ENCODE measurements at regions not wholly inside any gene's neighbourhood (a gene's known extent, or its start where the extent isn't known, plus 50 kb on each side); places are given as distances from the start of the nearest gene placed in this dataset.

DNA sequence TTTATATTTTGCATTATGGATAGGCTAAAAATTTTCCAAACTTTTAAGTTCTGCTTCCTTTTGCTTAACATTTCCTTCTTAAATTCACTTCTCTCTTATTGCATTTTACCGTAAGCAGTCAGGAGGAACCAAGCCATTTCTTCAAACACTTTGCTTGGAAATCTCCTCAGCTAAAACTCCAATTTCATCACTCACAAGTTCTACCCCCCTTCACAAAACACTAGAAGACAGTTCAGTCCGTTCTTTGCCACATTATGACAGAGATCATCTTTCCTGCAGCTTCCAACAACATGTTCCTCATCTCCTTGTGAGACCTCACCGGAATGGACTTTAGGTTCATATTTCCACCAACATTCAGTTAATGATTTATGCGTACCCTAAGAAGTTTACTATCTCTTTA is 79.2 kb upstream of the LY86 start:
- DNase-seq (ENCODE audit: low read depth, low spot score) = no peak
- Histone ChIP-seq H3K36me3 (ENCODE audit: insufficient read depth, low read length) (no peaks in the 10 kb centered on the region), H3K27ac (no peak overlapping the region), H3K4me3 (no peak overlapping the region), H3K9ac (ENCODE audit: insufficient read length) (no peak overlapping the region), H3K9me3 (ENCODE audit: low read depth, low read length) (no peaks in the 10 kb centered on the region)
- TF ChIP-seq POLR2AphosphoS5 (IDR thresholded peaks at IDR 0.05; ENCODE audit: borderline replicate concordance, low read depth, low read length) (no peak), FOXP2 (optimal IDR thresholded peaks at IDR 0.05; ENCODE audit: control extremely low read depth, extremely low read length, insufficient read depth) (no peak), EZH2 (IDR thresholded peaks at IDR 0.05) (no peak)

DNA sequence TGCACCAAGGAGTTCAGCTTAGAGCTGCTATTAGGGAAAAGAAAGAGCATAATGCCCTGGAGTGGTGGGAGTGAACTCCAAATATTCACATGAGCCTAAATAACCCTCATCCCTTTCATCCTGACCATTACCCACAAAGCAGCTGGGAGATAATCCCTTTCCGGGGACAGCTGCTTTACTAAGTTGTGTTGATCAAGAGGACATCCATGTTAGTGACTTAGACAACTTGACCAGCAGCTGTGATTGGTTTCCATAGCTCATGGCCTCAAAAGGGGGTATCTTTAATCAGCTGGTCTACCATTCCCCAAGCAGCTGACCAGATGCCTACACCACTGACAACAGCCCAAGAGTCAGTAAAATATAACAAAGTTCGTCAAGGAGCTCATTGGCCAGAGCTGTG is 75.8 kb upstream of the LY86 start:
- no peaks in the 10 kb centered on the region for H3K36me3 ChIP-seq (ENCODE audit: insufficient read depth, low read length)
- TF ChIP-seq FOXP2 (optimal IDR thresholded peaks at IDR 0.05; ENCODE audit: control extremely low read depth, extremely low read length, insufficient read depth) (no peak), EZH2 (IDR thresholded peaks at IDR 0.05) (no peak), POLR2AphosphoS5 (IDR thresholded peaks at IDR 0.05; ENCODE audit: borderline replicate concordance, low read depth, low read length) (no peak)
- no peak for DNase-seq (ENCODE audit: low read depth, low spot score)
- no peaks in the 10 kb centered on the region for H3K9me3 ChIP-seq (ENCODE audit: low read depth, low read length)
- H3K4me3 ChIP-seq = no peak overlapping the region
- no peak overlapping the region for H3K9ac ChIP-seq (ENCODE audit: insufficient read length)
- H3K27ac ChIP-seq = no peak overlapping the region

DNA sequence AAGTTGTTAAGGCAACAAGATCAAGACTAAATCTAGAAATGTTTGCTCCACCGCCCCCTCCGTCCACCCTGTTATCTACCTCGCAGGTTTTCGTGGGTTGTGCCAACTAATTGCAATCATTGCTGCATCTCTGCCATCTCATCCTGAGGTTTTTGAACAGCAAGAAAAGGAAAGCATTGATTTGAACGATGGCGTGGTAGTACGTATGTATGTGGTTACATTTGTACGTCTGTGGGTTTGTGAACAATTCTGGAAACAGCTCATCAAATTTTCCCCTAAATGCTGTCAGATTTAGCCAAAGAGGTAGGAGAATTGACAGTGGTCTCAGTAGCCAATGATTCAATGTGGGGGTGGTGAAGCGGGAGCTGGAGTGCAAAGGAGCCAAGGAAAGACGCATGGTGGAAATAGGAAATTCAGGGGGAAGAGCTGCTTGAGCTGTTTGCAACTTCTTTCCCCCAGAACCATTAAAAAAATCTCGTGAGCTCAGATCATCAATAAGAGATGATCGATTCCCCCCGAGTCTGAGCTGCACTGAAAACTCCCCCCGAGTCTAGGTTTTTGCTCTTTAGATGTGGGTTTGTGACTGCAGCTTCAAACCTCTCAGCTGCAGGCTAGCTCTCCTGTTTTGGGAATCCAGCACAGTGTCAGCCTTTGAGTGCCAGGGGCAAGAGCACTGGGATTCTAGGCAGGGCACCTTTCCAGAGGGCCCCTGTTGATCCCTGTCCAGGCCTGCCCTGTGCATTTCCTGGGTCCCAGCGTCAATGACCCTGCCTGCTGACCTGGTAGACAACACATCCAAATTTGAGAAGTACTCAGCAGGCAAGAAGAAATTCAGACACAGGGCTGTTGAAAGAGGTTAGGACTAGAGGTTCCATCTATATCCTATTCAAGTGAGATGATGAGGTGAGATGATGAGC is 72.6 kb upstream of the LY86 start:
- Histone ChIP-seq H3K36me3 (ENCODE audit: insufficient read depth, low read length) (no peaks in the 10 kb centered on the region), H3K4me3 (no peak overlapping the region), H3K27ac (no peak overlapping the region), H3K9ac (ENCODE audit: insufficient read length) (no peak overlapping the region), H3K9me3 (ENCODE audit: low read depth, low read length) (no peaks in the 10 kb centered on the region)
- TF ChIP-seq FOXP2 (optimal IDR thresholded peaks at IDR 0.05; ENCODE audit: control extremely low read depth, extremely low read length, insufficient read depth) (no peak), POLR2AphosphoS5 (IDR thresholded peaks at IDR 0.05; ENCODE audit: borderline replicate concordance, low read depth, low read length) (no peak), EZH2 (IDR thresholded peaks at IDR 0.05) (no peak)
- no peak for DNase-seq (ENCODE audit: low read depth, low spot score)

DNA sequence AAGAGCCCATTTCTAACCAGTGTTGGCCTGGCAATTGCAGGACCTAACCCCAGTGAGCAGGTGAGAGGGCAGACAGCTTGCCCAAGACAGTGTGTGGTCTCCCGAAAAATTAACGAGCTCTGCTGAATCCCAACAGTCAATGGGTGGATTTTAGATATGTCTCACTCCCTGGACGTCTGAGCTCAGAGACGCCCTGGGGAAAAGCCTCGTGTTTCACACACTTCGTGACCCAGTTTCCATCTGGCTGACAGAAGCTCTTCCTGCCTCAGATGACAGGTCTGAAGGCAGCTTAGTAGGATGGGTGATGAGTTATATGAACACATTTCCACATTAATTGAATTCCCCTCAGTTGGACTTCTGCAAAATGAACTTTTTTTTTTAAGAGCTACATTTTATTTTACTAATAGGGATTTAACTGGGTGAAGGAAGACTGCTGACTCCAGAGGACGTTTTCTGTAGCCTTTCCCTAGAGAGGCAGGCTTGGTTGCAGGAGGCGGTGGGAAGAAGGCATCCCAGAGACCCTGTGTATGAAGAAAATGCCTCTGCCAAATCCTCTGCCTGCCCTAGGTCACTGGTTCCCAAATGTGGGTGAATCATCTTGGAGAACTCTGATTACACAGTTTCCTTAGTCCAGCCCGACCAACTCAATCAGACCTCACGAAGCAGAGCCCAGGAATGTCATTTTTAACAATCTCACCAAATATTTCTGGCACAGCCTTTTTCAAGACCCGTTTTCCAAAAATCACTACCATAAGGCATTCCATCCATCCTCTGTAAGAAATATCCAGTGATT is 71.7 kb upstream of the LY86 start:
- H3K9me3 ChIP-seq (ENCODE audit: low read depth, low read length) = no peaks in the 10 kb centered on the region
- no peak for DNase-seq (ENCODE audit: low read depth, low spot score)
- no peak overlapping the region for H3K27ac ChIP-seq
- H3K36me3 ChIP-seq (ENCODE audit: insufficient read depth, low read length) = no peaks in the 10 kb centered on the region
- TF ChIP-seq POLR2AphosphoS5 (IDR thresholded peaks at IDR 0.05; ENCODE audit: borderline replicate concordance, low read depth, low read length) = no peak
- H3K9ac ChIP-seq (ENCODE audit: insufficient read length) = no peak overlapping the region
- no peak overlapping the region for H3K4me3 ChIP-seq

DNA sequence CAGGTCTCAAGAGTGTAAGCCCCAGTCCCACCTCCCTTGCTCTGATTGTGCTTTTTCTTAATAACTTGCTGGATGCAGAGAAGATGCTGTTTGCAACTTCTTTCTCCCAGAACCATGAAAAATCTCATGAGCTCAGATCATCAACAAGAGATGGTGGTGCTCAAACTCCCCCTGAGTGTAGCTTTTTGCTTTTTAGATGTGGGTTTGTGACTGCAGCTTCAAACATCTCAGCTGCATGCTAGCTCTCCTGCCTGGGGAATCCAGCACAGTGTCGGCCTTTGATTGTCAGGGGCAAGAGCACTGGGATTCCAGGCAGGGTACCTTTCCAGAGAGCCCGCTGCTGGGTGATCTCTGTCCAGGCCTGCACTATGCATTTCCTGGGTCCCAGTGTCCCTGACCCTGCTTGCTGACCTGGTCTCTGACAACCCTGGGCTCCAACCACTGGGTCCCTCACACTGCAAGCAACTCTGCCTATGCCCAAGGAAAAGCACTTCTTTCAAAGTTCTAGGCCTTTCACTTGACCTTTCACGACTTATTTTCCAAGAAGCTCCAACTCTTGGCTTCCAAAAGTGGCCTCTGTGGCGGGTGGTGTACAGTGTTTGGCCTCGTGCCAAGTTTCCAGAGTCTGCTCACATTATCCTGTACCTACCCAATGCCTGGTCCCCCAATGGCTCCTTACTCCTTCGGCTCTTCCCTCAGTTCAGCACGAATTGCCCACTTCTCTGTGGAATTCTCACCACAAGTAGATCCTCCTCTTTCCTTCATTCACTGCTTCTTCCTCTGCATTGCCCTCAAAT is 69.7 kb upstream of the LY86 start:
- no peak for DNase-seq (ENCODE audit: low read depth, low spot score)
- H3K4me3 ChIP-seq = no peak overlapping the region
- H3K9ac ChIP-seq (ENCODE audit: insufficient read length) = no peak overlapping the region
- no peak overlapping the region for H3K27ac ChIP-seq
- no peaks in the 10 kb centered on the region for H3K36me3 ChIP-seq (ENCODE audit: insufficient read depth, low read length)
- TF ChIP-seq EZH2 (IDR thresholded peaks at IDR 0.05) (no peak), FOXP2 (optimal IDR thresholded peaks at IDR 0.05; ENCODE audit: control extremely low read depth, extremely low read length, insufficient read depth) (no peak), POLR2AphosphoS5 (IDR thresholded peaks at IDR 0.05; ENCODE audit: borderline replicate concordance, low read depth, low read length) (no peak)
- H3K9me3 ChIP-seq (ENCODE audit: low read depth, low read length) = no peaks in the 10 kb centered on the region

DNA sequence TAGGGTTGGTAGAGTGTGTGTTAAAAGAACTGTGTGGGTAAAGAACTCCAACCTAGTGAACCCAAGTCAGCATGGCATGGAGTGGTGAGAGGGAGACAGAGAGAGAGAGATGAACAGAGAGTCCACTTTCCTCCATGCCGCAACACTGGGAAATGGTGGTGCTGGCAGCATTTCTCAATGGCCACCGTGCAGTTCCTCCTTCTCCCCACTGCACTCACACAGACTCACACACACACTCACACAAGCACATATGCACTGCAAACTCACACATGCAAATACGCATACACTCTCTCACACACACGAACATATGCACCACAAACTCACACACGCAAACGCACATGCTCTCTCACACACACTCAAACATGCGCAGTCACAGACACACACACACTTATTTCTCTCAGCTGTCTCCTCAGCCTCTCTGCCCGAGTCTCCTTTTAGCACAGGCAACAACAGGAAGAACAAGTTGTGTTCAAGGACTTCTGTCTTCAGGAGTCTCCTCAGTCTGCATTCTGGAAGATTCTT is 66.5 kb upstream of the LY86 start:
- TF ChIP-seq FOXP2 (optimal IDR thresholded peaks at IDR 0.05; ENCODE audit: control extremely low read depth, extremely low read length, insufficient read depth) (no peak), EZH2 (IDR thresholded peaks at IDR 0.05) (no peak), POLR2AphosphoS5 (IDR thresholded peaks at IDR 0.05; ENCODE audit: borderline replicate concordance, low read depth, low read length) (no peak)
- Histone ChIP-seq H3K36me3 (ENCODE audit: insufficient read depth, low read length) (no peaks in the 10 kb centered on the region), H3K27ac (no peak overlapping the region), H3K9ac (ENCODE audit: insufficient read length) (no peak overlapping the region), H3K9me3 (ENCODE audit: low read depth, low read length) (no peaks in the 10 kb centered on the region), H3K4me3 (no peak overlapping the region)
- DNase-seq (ENCODE audit: low read depth, low spot score) = no peak

DNA sequence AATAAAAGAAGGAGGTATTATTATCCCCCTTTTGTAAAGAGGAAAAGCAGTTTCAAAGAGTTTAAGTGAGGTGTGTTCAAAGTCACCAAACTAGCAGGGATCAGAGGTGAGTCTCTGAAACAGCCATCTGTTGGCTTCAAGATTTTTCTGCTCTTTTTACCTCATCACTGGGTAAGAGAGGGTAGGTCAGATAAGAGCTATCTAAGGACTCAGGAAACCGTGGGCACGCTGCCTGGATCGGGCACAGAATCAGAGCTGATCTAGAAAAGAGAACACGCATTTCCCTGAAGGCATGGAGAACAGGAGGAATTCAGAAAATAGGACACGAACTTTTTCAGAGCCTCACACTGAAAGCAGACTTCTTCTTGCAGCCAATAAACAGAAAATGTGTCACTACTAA is 65.8 kb upstream of the LY86 start:
- Histone ChIP-seq H3K36me3 (ENCODE audit: insufficient read depth, low read length) (no peaks in the 10 kb centered on the region), H3K27ac (no peak overlapping the region), H3K9me3 (ENCODE audit: low read depth, low read length) (no peaks in the 10 kb centered on the region), H3K9ac (ENCODE audit: insufficient read length) (no peak overlapping the region), H3K4me3 (no peak overlapping the region)
- TF ChIP-seq EZH2 (IDR thresholded peaks at IDR 0.05) (no peak), FOXP2 (optimal IDR thresholded peaks at IDR 0.05; ENCODE audit: control extremely low read depth, extremely low read length, insufficient read depth) (no peak), POLR2AphosphoS5 (IDR thresholded peaks at IDR 0.05; ENCODE audit: borderline replicate concordance, low read depth, low read length) (no peak)
- no peak for DNase-seq (ENCODE audit: low read depth, low spot score)

DNA sequence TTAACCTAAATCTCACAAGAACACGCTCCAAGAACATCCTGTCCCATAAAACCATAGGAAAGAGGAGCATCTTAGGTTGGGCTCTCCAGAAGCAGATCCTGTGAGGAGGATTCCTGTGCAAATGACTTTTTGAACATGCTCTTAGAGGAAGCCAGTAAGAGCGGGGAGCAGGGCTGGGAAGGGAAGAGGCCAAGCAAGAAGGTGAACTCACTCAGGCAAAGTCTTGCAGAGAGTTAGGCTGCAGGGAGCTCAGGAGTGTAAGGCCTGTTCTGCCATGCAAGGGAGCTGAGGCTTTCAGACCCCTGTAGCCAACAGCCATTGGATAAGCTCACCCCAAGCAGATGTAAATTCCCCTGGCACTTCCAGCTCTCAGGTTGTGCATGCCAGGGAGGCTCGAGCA is 63.6 kb upstream of the LY86 start:
- no peak for TF ChIP-seq EZH2 (IDR thresholded peaks at IDR 0.05)
- no peak for TF ChIP-seq FOXP2 (optimal IDR thresholded peaks at IDR 0.05; ENCODE audit: control extremely low read depth, extremely low read length, insufficient read depth)
- TF ChIP-seq POLR2AphosphoS5 (IDR thresholded peaks at IDR 0.05; ENCODE audit: borderline replicate concordance, low read depth, low read length) = no peak
- Histone ChIP-seq H3K4me3 (no peak overlapping the region), H3K36me3 (ENCODE audit: insufficient read depth, low read length) (no peaks in the 10 kb centered on the region), H3K9ac (ENCODE audit: insufficient read length) (no peak overlapping the region), H3K27ac (no peak overlapping the region), H3K9me3 (ENCODE audit: low read depth, low read length) (no peaks in the 10 kb centered on the region)
- DNase-seq (ENCODE audit: low read depth, low spot score) = no peak

Measured in SK-N-MC (cell line).